ENCODE measurements at regions not wholly inside any gene's neighbourhood (a gene's known extent, or its start where the extent isn't known, plus 50 kb on each side); places are given as distances from the start of the nearest gene placed in this dataset.

DNA sequence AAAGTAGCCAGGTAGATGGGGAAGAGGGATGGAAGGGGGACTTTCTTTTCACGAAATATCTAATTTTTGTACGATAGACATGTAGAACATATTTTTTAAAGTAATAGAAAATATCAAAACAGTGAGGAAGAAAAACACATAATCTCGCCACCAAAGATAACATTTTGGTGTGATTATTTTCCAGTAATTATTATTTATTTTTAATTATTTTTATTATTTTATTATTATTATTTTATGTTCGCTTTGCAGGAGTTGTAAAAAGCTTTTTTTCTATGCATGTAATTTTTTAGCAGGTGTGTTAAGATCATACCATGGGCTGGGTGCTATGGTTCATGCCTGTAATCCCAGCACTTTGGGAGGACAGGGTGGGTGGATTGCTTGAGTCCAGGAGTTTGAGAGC, 85.6 kb upstream of the CCND2 start:
- Histone ChIP-seq H3K9me2 (ENCODE audit: insufficient read depth) (no peaks in the 10 kb centered on the region), H3K27ac (ENCODE audit: low read depth, low read length) (no peak overlapping the region), H3K27me3 (ENCODE audit: insufficient read depth, low read length) (peaks cover 46% of the 10 kb centered on the region), H3K9me3 (ENCODE audit: control insufficient read depth in 1 of 2, insufficient read depth in 1 of 2, low read depth in 1 of 2, low read length in 2 of 2) (no peaks in the 10 kb centered on the region), H3K36me3 (ENCODE audit: control insufficient read depth in 1 of 2, insufficient read depth in 2 of 2, low read length in 2 of 2) (no peaks in the 10 kb centered on the region), H3K79me2 (ENCODE audit: insufficient read depth, low read length) (no peaks in the 10 kb centered on the region), H3K4me2 (ENCODE audit: low read length) (no peak overlapping the region), H4K20me1 (ENCODE audit: insufficient read depth) (no peaks in the 10 kb centered on the region), H2AFZ (ENCODE audit: low read depth, low read length, poor library complexity, severe bottlenecking) (no peak overlapping the region), H3K4me3 (replicated peaks in 1 of 2; ENCODE audit: low read depth in 1 of 2, low read length in 2 of 2) (no peak overlapping the region), H3K4me1 (ENCODE audit: control insufficient read depth in 1 of 2, insufficient read depth in 2 of 2, low read length in 2 of 2) (no peaks in the 10 kb centered on the region), H3K9ac (ENCODE audit: low read length) (no peak overlapping the region)
- ATAC-seq, result no peak
- TF ChIP-seq, protein P1, sequence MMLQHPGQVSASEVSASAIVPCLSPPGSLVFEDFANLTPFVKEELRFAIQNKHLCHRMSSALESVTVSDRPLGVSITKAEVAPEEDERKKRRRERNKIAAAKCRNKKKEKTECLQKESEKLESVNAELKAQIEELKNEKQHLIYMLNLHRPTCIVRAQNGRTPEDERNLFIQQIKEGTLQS (IDR thresholded peaks at IDR 0.05), result no peak
- no peak for TF ChIP-seq POLR2AphosphoS5 (IDR thresholded peaks at IDR 0.05; ENCODE audit: low read depth, low read length)
- TF ChIP-seq CBX3 (IDR thresholded peaks at IDR 0.05; ENCODE audit: low read depth), result no peak
- no peak for TF ChIP-seq FOSL1 (IDR thresholded peaks at IDR 0.05; ENCODE audit: low read depth)
- TF ChIP-seq JUND (IDR thresholded peaks at IDR 0.05), result no peak
- TF ChIP-seq, protein P2, sequence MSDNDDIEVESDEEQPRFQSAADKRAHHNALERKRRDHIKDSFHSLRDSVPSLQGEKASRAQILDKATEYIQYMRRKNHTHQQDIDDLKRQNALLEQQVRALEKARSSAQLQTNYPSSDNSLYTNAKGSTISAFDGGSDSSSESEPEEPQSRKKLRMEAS (IDR thresholded peaks at IDR 0.05), result no peak
- no peak for TF ChIP-seq RAD21 (IDR thresholded peaks at IDR 0.05; ENCODE audit: low read depth)
- TF ChIP-seq CEBPB (IDR thresholded peaks at IDR 0.05; ENCODE audit: low read depth), result no peak
- TF ChIP-seq, protein P3, sequence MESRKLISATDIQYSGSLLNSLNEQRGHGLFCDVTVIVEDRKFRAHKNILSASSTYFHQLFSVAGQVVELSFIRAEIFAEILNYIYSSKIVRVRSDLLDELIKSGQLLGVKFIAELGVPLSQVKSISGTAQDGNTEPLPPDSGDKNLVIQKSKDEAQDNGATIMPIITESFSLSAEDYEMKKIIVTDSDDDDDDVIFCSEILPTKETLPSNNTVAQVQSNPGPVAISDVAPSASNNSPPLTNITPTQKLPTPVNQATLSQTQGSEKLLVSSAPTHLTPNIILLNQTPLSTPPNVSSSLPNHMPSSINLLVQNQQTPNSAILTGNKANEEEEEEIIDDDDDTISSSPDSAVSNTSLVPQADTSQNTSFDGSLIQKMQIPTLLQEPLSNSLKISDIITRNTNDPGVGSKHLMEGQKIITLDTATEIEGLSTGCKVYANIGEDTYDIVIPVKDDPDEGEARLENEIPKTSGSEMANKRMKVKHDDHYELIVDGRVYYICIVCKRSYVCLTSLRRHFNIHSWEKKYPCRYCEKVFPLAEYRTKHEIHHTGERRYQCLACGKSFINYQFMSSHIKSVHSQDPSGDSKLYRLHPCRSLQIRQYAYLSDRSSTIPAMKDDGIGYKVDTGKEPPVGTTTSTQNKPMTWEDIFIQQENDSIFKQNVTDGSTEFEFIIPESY (IDR thresholded peaks at IDR 0.05; ENCODE audit: extremely low read depth, insufficient replicate concordance, low read length), result no peak
- TF ChIP-seq POLR2A (IDR thresholded peaks at IDR 0.05; ENCODE audit: borderline replicate concordance, extremely low read depth, insufficient read depth, insufficient read length), result no peak
- TF ChIP-seq ZFX (IDR thresholded peaks at IDR 0.05), result no peak
- TF ChIP-seq ELF1 (IDR thresholded peaks at IDR 0.05; ENCODE audit: borderline replicate concordance, low read depth), result no peak
- TF ChIP-seq SRF (IDR thresholded peaks at IDR 0.05; ENCODE audit: low read depth), result no peak
- TF ChIP-seq SP1 (IDR thresholded peaks at IDR 0.05; ENCODE audit: low read depth), result no peak
- no peak for TF ChIP-seq ZNF274 (IDR thresholded peaks at IDR 0.05; ENCODE audit: low read depth, low read length)
- TF ChIP-seq EZH2 (IDR thresholded peaks at IDR 0.05), result no peak
- TF ChIP-seq, protein P4, sequence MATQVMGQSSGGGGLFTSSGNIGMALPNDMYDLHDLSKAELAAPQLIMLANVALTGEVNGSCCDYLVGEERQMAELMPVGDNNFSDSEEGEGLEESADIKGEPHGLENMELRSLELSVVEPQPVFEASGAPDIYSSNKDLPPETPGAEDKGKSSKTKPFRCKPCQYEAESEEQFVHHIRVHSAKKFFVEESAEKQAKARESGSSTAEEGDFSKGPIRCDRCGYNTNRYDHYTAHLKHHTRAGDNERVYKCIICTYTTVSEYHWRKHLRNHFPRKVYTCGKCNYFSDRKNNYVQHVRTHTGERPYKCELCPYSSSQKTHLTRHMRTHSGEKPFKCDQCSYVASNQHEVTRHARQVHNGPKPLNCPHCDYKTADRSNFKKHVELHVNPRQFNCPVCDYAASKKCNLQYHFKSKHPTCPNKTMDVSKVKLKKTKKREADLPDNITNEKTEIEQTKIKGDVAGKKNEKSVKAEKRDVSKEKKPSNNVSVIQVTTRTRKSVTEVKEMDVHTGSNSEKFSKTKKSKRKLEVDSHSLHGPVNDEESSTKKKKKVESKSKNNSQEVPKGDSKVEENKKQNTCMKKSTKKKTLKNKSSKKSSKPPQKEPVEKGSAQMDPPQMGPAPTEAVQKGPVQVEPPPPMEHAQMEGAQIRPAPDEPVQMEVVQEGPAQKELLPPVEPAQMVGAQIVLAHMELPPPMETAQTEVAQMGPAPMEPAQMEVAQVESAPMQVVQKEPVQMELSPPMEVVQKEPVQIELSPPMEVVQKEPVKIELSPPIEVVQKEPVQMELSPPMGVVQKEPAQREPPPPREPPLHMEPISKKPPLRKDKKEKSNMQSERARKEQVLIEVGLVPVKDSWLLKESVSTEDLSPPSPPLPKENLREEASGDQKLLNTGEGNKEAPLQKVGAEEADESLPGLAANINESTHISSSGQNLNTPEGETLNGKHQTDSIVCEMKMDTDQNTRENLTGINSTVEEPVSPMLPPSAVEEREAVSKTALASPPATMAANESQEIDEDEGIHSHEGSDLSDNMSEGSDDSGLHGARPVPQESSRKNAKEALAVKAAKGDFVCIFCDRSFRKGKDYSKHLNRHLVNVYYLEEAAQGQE (IDR thresholded peaks at IDR 0.05; ENCODE audit: low read depth), result no peak
- TF ChIP-seq, protein P5, sequence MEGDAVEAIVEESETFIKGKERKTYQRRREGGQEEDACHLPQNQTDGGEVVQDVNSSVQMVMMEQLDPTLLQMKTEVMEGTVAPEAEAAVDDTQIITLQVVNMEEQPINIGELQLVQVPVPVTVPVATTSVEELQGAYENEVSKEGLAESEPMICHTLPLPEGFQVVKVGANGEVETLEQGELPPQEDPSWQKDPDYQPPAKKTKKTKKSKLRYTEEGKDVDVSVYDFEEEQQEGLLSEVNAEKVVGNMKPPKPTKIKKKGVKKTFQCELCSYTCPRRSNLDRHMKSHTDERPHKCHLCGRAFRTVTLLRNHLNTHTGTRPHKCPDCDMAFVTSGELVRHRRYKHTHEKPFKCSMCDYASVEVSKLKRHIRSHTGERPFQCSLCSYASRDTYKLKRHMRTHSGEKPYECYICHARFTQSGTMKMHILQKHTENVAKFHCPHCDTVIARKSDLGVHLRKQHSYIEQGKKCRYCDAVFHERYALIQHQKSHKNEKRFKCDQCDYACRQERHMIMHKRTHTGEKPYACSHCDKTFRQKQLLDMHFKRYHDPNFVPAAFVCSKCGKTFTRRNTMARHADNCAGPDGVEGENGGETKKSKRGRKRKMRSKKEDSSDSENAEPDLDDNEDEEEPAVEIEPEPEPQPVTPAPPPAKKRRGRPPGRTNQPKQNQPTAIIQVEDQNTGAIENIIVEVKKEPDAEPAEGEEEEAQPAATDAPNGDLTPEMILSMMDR (IDR thresholded peaks at IDR 0.05 in 2 of 3, conservative IDR thresholded peaks at IDR 0.05 in 1 of 3; ENCODE audit: borderline replicate concordance in 1 of 3, insufficient read depth in 1 of 3, low read depth in 2 of 3, low read length in 2 of 3), result no peak
- TF ChIP-seq SIN3A (IDR thresholded peaks at IDR 0.05; ENCODE audit: low read depth), result no peak
- no peak for TF ChIP-seq TCF7L2 (IDR thresholded peaks at IDR 0.05; ENCODE audit: borderline replicate concordance, extremely low read depth, insufficient read depth, insufficient read length)
- BruUV-seq (replicated peaks), result no TSS peak
- ChIA-PET POLR2A (no interaction called here), CTCF (no interaction called here), RAD21 (ENCODE audit: low non-redundant PET in 1 of 2, low total read pairs in 2 of 2, uncharacterized antibody in 2 of 2, unreplicated experiment in 2 of 2) (no interaction called here)
- no peak for DNase-seq (ENCODE audit: low read depth, low spot score)
- intact Hi-C loops (cut with micrococcal nuclease), result no loop called here

Measured in HCT116 (cell line).